Cerebellar cortex (tissue), 1 donor: ENCODE measurements at regions not wholly inside any gene's neighbourhood (a gene's known extent, or its start where the extent isn't known, plus 50 kb on each side); places are given as distances from the start of the nearest gene placed in this dataset.
"Not testable (repeated sequence)": the region's sequence is repeated elsewhere in the genome, so short reads cannot be mapped to it uniquely, and the experiment has no call there.

Experiments
- DNase-seq: peaks from one replicate; pipeline ENCODE4 v3.0.0-alpha.2; 2015; ENCODE audit warnings: low spot score

- DNase-seq, result no peak
These were observed 1403.5 kb upstream of the PABPC4L start for GRCh38 chr4:135605076-135605475.

GRCh38 chr4:135604531-135604930 lies 1402.9 kb upstream of the PABPC4L start:
- DNase-seq, result no peak

DNA sequence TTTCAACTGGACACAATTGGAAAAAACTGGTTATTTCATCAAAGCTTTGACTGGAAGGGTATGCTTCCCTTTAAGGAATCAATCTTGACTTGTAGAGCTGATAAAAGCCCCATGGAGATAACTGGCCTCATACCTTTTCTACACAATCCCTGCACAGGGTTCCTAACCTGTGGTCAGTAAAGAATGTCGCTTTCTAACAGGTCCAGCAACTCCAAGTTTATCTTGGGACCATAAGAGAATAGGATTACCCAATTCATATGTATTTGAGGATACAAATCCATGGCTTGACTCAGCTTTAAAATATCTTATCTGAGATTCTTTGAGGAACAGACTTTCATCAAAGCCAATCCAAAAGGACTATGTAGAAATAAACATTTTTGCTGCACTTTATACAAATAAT lies 1399.8 kb upstream of the PABPC4L start:
- no peak for DNase-seq

- no peak for DNase-seq
These were observed 1396.6 kb upstream of the PABPC4L start for GRCh38 chr4:135598151-135598550.

DNA sequence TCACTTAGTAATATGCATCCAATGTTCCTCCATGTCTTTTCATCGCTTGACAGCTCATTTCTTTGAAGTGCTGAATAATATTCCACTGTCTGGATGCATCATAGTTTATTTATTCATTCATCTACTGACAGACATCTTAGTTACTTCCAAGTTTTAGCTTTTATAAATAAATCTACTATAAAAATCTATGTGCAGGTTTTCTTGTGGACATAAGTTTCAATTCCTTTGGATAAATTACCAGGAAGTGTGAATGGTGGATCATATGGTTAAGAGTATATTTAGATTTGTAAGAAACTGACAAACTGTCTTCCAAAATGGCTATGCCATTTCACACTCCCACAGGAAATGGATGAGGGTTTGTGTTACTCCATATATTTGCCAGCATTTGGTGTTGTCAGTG lies 1392.9 kb upstream of the PABPC4L start:
- DNase-seq, result no peak

- no peak for DNase-seq
These were observed 1373.5 kb upstream of the PABPC4L start for GRCh38 chr4:135575041-135575440.

- no peak for DNase-seq
These were observed 1371.7 kb upstream of the PABPC4L start for GRCh38 chr4:135573251-135573650.

DNA sequence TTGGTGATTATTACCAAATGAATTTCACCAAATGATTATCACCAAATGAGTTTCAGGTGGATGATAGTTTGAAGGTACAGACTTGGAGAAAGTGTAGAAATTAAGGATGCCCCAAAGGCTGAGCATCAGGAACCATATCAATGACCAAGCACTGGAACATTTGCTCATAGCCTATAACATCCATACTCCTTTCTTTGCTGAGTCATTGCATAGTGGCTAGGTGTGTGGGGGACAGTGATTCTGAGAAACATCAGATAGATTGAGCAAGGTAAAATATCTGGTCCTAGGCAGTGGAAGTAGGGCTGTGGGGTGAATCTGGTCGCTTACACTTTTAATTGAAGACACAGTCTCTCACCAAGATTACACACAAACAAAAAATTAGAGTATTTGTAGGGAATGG lies 1362.5 kb upstream of the PABPC4L start:
- no peak for DNase-seq

GRCh38 chr4:135553213-135553612 lies 1351.6 kb upstream of the PABPC4L start:
- DNase-seq, result peak; percentile 8

GRCh38 chr4:135552131-135552530 lies 1350.5 kb upstream of the PABPC4L start:
- no peak for DNase-seq

DNA sequence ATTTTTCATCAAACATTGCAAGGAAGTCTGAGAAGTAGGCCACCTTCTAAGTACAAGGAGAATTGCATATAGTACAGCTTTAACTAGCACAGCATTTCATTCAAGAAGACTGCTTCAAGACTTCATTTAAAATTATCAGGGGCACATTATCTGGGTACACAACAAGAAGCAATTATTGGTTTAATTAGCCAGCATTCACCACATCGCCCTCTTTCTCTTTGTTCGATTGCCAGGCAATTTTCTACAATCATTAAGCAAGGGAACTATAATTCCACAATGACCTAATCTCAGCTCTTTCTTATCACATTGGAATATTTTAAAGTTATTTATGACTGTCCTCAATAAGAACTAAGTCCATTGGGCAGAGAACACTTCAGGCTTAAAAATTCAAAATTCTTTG lies 1347.1 kb upstream of the PABPC4L start:
- no peak for DNase-seq

DNA sequence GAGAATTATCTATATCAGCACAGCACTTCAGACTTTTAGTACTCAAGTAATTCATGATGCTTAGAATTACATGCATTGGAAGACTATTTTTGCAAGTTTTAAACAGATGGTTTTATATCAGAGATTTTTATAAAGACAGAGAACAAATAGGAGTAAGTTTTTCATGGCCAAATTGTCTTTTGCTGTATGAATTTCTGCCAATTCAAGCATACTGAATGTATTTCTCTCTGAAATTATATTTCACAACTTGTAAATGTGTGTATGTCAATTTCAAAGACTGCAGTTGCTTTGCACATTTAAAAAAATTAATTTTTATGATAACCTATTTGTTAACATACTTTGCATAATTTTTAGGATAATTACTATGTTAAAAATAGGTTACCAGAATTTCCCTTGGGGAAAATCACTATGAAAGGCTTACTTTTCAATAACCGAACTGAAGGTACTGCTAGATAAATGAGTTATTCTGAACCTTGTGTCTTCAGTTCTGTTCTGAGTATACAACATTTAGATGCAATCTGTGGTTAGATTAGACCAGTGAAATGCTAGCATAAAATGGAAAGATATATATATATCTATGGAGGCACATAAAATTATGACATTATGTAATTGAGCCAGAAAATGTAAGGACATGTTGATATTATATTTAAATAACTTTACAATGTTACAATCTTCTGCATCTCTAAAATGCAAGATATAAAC lies 1344.2 kb upstream of the PABPC4L start:
- DNase-seq, result no peak

DNA sequence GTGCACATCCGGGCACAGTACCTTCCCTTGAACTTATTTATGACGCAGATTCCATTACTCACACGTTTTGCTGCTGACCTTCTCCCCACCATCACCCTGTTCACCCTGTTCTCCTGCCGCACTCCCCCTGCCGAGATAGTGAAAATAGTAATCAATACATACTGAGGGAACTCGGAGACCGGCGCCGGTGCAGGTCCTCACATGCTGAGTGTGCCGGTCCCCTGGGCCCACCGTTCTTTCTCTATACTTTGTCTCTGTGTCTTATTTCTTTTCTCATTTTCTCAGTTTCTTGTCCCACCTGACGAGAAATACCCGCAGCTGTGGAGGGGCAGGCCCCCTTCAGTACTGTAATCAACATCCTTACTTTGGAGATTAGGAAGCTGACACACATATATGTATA lies 1337.1 kb upstream of the PABPC4L start:
- DNase-seq, result no peak

- DNase-seq, result no peak
These were observed 1331.5 kb upstream of the PABPC4L start for GRCh38 chr4:135533053-135533452.

DNA sequence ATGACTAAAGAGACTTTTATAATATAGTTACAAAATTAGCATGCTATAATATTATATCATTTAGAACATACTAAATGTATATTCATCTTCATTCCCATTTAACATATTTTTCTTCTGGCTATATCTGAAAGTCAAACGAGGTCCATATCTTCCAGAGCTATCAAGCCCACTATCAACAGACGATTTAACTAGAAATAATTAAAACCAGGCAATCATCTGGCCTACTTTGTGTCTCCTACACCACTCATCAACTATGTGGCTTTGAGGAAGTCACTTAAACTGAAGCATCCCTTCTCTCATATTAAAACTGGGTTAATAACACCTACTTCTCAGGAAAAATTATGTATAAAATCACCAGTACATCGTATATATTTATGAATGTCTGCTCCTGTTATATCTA lies 1330.5 kb upstream of the PABPC4L start:
- DNase-seq, result no peak

DNA sequence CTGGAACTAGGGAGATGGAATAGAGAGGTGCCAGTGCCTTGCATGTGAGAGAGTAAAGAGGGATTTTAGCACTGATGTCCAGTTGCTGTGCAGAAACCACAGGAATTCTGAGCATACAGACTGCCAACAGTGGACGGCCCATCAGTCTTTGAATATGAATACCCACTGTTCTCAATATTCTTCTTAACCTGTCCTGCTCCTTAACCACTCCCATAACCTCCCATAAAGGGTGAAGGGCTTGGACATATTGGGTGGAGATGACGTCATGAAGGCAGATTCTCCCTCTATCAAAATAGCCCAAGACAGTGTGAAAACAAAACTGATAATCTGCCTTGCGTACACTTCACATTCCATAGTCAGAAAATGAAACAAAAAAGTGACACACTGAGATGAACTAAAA lies 1313.7 kb upstream of the PABPC4L start:
- DNase-seq, result no peak

DNA sequence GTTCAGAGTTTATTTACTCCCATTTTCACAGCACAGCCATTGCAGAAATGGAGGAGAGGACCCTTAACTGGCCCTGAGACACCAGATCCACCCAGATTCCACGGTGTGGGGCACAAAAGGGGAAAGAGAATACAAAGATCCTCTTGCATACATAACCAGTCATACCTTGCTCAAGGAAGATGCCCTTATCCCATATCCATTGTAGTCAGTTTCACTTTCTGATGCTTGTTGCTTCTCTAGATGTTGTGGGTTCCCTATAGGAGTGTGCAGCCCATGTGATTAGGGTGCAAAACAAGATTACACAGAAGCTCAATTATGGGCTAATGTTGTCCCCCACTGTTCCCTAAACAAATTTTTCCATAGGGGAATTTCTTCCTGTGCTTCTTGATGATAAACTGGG lies 1309.0 kb upstream of the PABPC4L start:
- DNase-seq, result no peak

DNA sequence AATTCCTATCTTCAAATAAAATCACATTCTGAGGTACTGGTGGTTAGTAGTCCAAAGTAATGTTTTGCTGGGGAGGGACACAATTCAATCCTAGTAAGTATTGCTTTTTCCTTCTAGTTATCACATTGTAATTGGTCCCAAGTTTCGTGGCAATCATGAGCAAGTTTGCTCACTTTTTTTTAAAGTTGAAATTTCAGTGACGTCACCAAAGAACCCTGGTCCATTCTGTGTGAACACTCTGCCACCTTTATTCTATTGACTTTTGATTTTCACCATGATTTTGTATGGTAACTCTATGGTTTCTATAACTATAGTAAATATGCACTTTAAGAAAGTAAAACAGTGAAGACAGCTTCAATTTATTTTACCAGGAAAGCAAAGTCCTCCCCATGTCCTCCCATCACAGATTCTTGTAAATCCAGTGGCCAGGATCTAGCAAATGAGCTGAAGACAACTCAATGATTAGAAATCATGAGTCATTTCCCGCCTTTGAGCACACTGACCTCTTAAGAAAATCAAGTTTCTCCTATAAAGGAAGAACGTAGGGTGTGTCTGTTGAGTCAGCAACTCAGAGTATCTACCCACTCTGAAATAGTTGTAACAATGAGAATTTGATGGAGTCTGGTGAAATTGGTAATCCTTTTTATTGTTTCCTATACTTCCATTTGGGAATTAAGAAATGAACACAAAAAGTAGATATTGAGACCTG lies 1306.6 kb upstream of the PABPC4L start:
- no peak for DNase-seq

- no peak for DNase-seq
These were observed 1296.1 kb upstream of the PABPC4L start for GRCh38 chr4:135497563-135498152.

GRCh38 chr4:135492439-135492838 lies 1290.8 kb upstream of the PABPC4L start:
- DNase-seq, result no peak

GRCh38 chr4:135485371-135485770 lies 1283.8 kb upstream of the PABPC4L start:
- no peak for DNase-seq

DNA sequence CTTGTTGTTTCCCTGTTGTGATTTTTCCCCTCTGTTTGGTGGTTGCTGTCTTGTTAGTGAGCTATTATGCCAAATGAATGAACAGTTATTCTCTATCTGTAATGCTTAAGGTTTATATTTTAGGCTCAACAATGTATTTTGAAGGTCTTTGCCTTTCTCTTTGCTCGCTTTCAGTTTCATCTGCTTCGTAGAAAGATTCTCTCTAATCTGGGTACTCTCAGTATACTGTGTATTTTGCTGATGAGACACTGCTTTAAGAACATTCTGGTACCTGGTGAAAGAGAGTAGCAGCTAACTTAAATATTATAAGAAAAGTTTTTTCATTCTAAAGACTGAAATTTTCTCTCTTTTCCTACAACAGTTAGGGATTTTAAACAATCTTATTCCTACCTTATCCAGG lies 1274.7 kb upstream of the PABPC4L start:
- DNase-seq, result no peak

DNA sequence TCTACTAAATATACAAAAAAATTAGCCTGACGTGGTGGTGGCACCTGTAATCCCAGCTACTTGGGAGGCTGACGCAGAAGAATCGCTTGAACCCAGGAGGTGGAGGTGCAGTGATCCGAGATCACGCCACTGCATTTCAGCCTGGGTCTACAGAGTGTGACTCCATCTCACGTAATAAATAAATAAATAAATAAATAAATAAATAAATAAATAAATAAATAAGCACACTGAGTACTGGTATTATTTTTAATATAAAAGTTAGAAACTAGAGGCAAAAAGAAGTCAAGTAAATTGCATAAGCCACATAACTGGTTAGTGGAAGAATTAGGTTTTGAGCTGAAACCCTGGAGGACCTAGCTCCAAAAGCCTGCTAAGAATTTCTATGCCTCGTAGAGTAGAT lies 1262.7 kb upstream of the PABPC4L start:
- no peak for DNase-seq

- DNase-seq, result not testable (repeated sequence)
These were observed 1246.0 kb upstream of the PABPC4L start for GRCh38 chr4:135447598-135447997.
